ENCODE measurements at regions not wholly inside any gene's neighbourhood (a gene's known extent, or its start where the extent isn't known, plus 50 kb on each side); places are given as distances from the start of the nearest gene placed in this dataset.

DNA sequence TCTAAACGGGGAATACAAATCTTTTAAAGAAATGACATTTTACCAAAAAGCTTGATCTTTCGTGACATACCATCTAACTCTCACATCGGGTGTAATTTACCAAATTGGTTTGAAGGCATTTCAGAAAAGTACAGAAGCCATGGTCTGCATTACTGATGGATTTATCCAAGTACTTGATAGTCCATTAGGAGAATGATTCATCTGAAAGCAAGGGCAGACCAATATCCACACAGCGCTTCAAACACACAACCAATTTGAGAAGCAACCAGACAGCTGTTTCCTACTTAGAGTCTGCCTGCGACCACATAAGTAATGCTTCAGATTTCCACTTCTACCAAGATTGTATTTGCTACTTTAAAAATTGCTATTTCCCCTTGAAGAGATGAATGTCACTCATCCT is 697.6 kb upstream of the ALCAM start:
- no peak for DNase-seq (ENCODE audit: low read depth)
- no peak overlapping the region for H3K4me3 ChIP-seq (ENCODE audit: low read depth, low read length)
- TF ChIP-seq, protein P1, sequence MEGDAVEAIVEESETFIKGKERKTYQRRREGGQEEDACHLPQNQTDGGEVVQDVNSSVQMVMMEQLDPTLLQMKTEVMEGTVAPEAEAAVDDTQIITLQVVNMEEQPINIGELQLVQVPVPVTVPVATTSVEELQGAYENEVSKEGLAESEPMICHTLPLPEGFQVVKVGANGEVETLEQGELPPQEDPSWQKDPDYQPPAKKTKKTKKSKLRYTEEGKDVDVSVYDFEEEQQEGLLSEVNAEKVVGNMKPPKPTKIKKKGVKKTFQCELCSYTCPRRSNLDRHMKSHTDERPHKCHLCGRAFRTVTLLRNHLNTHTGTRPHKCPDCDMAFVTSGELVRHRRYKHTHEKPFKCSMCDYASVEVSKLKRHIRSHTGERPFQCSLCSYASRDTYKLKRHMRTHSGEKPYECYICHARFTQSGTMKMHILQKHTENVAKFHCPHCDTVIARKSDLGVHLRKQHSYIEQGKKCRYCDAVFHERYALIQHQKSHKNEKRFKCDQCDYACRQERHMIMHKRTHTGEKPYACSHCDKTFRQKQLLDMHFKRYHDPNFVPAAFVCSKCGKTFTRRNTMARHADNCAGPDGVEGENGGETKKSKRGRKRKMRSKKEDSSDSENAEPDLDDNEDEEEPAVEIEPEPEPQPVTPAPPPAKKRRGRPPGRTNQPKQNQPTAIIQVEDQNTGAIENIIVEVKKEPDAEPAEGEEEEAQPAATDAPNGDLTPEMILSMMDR (conservative IDR thresholded peaks at IDR 0.05; ENCODE audit: low read depth, low read length) = no peak

DNA sequence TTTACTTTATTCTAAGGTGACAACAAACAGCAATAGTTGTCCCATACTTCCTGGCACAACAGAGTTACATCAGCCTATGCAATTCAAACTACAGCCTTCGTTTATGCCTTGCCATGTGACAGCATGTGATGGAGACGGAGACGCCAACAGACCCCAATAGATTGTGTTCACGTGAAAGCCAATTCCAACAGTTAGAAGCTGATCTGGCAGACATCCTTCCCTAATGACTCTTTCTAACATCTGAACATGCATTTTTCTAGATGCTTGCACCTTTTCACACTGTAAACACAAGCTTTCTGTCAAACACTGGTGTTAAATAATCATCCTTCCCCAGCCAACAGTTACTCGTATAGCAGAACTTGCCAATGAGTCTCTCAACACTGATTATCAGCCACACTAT is 694.4 kb upstream of the ALCAM start:
- no peak overlapping the region for H3K4me3 ChIP-seq (ENCODE audit: low read depth, low read length)
- TF ChIP-seq, protein P1 (conservative IDR thresholded peaks at IDR 0.05; ENCODE audit: low read depth, low read length) = no peak
- DNase-seq (ENCODE audit: low read depth) = no peak

DNA sequence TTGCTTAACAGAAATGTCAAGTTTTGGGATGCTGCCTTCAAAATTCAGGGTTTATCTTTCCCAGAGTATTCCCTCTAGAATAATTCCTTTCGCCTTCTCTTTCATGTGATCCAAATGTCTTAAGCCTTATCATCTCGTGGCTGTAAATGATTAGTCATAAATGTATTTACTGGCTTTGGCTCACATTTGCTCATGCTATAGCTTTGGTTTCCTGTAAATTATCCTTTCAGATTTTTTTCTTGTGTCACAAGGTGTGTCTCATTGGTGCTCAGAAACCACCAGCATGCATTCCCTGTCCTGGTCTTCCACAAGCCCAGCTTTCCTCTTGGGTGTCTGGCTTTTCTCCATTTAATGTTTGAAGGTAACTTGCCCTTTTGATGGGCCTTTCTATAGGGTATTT is 692.7 kb upstream of the ALCAM start:
- TF ChIP-seq, protein P1 (conservative IDR thresholded peaks at IDR 0.05; ENCODE audit: low read depth, low read length) = no peak
- DNase-seq (ENCODE audit: low read depth) = peak; percentile 63
- no peak overlapping the region for H3K4me3 ChIP-seq (ENCODE audit: low read depth, low read length)

DNA sequence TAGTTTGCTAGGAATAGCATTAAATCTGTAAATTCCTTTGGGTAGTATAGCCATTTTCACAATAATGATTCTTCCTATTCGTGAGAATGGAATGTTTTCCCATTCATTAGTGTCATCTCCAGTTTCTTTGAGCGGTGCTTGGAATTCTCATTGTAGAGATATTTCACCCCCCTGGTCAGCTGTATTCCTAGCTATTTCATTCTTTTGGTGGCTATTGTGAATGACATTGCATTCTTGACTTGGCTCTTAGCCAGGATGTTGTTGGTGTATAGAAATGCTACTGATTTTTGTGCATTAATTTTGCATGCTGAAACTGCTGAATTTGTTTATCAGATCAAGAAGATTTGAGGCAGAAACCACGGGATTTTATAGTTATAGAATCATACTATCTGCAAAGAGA is 690.5 kb upstream of the ALCAM start:
- peak; percentile 23 for DNase-seq (ENCODE audit: low read depth)
- no peak overlapping the region for H3K4me3 ChIP-seq (ENCODE audit: low read depth, low read length)
- TF ChIP-seq, protein P1 (conservative IDR thresholded peaks at IDR 0.05; ENCODE audit: low read depth, low read length) = no peak

DNA sequence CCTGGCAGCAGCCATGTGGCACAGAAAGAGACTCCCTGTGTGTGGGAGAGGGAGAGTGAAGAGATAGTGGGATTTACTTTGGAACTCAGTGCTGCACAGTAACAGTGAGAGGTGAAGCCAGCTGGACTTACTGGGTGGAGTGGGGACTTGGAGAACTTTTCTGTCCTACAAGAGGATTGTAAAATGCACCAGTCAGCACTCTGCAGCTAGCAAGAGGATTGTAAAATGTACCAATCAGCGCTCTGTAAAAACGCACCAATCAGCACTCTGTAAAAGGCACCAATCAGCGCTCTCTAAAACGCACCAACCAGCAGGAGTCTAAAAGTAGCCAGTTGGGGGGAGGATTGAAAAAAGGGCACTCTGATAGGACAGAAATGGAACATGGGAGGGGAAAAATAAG is 688.8 kb upstream of the ALCAM start:
- H3K4me3 ChIP-seq (ENCODE audit: low read depth, low read length) = no peak overlapping the region
- TF ChIP-seq, protein P1 (conservative IDR thresholded peaks at IDR 0.05; ENCODE audit: low read depth, low read length) = no peak
- no peak for DNase-seq (ENCODE audit: low read depth)

DNA sequence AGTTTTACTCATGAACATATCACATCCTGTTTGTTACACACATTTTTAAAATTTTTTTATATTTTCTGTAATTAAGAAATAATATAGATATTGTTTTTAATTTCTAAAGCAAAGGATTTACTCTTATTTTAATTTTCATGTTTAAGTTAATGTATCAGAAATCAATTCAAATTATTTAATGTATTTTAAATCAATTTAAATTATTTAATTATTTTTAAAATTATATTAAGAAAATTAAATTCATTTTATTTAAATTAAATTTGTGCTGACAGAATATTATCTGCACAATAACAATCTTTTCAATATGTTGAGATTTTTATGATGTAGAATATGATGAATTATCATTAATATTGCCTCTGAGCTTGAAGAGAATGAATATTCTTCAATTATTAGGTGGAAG is 681.2 kb upstream of the ALCAM start:
- DNase-seq (ENCODE audit: low read depth) = no peak
- H3K4me3 ChIP-seq (ENCODE audit: low read depth, low read length) = no peak overlapping the region
- TF ChIP-seq, protein P1 (conservative IDR thresholded peaks at IDR 0.05; ENCODE audit: low read depth, low read length) = no peak

DNA sequence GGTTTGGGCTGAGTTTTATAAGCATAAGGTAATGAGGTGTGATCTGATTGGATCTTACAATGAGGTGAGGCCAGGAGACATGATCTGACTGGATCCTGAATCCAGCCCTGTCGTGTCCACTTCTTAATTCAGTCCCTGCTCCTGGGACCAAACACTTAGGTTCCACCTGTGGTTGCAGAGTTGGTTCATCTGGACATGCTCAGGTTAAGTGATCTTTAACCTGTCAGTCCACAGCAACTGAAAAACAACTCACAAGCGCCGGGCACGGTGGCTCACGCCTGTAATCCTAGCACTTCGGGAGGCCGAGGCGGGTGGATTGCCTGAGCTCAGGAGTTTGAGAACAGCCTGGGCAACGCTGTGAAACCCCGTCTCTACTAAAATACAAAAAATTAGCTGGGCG is 679.3 kb upstream of the ALCAM start:
- DNase-seq (ENCODE audit: low read depth) = no peak
- no peak overlapping the region for H3K4me3 ChIP-seq (ENCODE audit: low read depth, low read length)
- TF ChIP-seq, protein P1 (conservative IDR thresholded peaks at IDR 0.05; ENCODE audit: low read depth, low read length) = no peak
